Nephron progenitor cell (in vitro differentiated cells): ENCODE measurements at regions not wholly inside any gene's neighbourhood (a gene's known extent, or its start where the extent isn't known, plus 50 kb on each side); places are given as distances from the start of the nearest gene placed in this dataset.

Experiments used
- DNase-seq: peaks from one replicate; pipeline ENCODE4 v3.0.0; 2021
- H3K27ac Mint-ChIP-seq: 2 replicates; pipeline ENCODE4 v1.8.0; 2021; ENCODE audit warnings: mild to moderate bottlenecking, moderate library complexity, mixed read lengths
- H3K27me3 Mint-ChIP-seq: 2 replicates; pipeline ENCODE4 v1.8.0; 2021; ENCODE audit warnings: mild to moderate bottlenecking, low read depth, mixed read lengths; ENCODE audit not compliant: poor library complexity
- H3K36me3 Mint-ChIP-seq: 2 replicates; pipeline ENCODE4 v1.8.0; 2021; ENCODE audit warnings: low read depth, mixed read lengths
- H3K4me1 Mint-ChIP-seq: 2 replicates; pipeline ENCODE4 v1.8.0; 2021; ENCODE audit warnings: mixed read lengths
- H3K4me3 Mint-ChIP-seq: 2 replicates; pipeline ENCODE4 v1.8.0; 2021; ENCODE audit warnings: mild to moderate bottlenecking, moderate library complexity, mixed read lengths
- H3K9me3 Mint-ChIP-seq: 2 replicates; pipeline ENCODE4 v1.8.0; 2021; ENCODE audit warnings: mild to moderate bottlenecking, moderate library complexity, mixed read lengths
- TF ChIP-seq, protein P1 (sequence below): fragments of 200-600 bp; sonication (generic); IDR thresholded peaks from 2 replicates; pipeline ENCODE4 v1.5.0; 2021; ENCODE audit warnings: antibody characterized with exemption

GRCh38 chr4:112889199-112889598, 160.3 kb upstream of the ANK2 start:
- H3K4me1 Mint-ChIP-seq = peaks cover 48% of the 10 kb centered on the region

GRCh38 chr4:112889619-112890527, 159.6 kb upstream of the ANK2 start:
- Mint-ChIP-seq H3K27me3 (no peaks in the 10 kb centered on the region), H3K9me3 (peaks cover 5% of the 10 kb centered on the region), H3K27ac (peak overlapping the region; percentile 93), H3K4me1 (peaks cover 50% of the 10 kb centered on the region), H3K4me3 (no peak overlapping the region), H3K36me3 (peaks cover 14% of the 10 kb centered on the region)
- DNase-seq = no peak
- TF ChIP-seq, protein P1, sequence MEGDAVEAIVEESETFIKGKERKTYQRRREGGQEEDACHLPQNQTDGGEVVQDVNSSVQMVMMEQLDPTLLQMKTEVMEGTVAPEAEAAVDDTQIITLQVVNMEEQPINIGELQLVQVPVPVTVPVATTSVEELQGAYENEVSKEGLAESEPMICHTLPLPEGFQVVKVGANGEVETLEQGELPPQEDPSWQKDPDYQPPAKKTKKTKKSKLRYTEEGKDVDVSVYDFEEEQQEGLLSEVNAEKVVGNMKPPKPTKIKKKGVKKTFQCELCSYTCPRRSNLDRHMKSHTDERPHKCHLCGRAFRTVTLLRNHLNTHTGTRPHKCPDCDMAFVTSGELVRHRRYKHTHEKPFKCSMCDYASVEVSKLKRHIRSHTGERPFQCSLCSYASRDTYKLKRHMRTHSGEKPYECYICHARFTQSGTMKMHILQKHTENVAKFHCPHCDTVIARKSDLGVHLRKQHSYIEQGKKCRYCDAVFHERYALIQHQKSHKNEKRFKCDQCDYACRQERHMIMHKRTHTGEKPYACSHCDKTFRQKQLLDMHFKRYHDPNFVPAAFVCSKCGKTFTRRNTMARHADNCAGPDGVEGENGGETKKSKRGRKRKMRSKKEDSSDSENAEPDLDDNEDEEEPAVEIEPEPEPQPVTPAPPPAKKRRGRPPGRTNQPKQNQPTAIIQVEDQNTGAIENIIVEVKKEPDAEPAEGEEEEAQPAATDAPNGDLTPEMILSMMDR = no peak

More at GRCh38 chr4:112889199-112889598, 160.3 kb upstream of the ANK2 start:
- H3K36me3 Mint-ChIP-seq = peaks cover 14% of the 10 kb centered on the region
- TF ChIP-seq, protein P1 = no peak
- no peak for DNase-seq
- H3K9me3 Mint-ChIP-seq = peaks cover 5% of the 10 kb centered on the region
- no peaks in the 10 kb centered on the region for H3K27me3 Mint-ChIP-seq
- H3K4me3 Mint-ChIP-seq = no peak overlapping the region
- peak overlapping the region; percentile 93 for H3K27ac Mint-ChIP-seq

GRCh38 chr4:112894480-112894879, 155.0 kb upstream of the ANK2 start:
- no peak overlapping the region for H3K4me3 Mint-ChIP-seq
- H3K4me1 Mint-ChIP-seq = peaks cover 67% of the 10 kb centered on the region
- no peaks in the 10 kb centered on the region for H3K27me3 Mint-ChIP-seq
- TF ChIP-seq, protein P1 = no peak
- no peak for DNase-seq
- no peaks in the 10 kb centered on the region for H3K36me3 Mint-ChIP-seq
- peak overlapping the region; percentile 93 for H3K27ac Mint-ChIP-seq
- no peaks in the 10 kb centered on the region for H3K9me3 Mint-ChIP-seq

DNA sequence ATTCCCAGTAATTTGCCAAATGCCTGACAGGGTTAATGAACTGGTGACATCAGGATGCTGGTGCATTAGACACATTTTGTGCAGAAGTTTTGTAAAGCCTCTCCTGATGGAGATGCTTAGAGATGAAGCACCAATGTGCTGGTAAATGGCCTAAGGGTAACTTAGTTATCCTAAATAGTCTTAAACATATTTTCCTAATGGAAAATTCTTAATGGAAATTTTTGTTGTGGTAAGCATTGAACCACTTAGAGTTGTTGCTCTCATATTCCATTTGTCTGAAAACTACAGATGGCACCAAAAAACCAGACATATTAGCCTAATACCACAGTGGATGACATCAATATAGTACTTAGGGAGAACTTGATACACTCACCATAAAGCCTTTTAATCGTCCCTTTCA, 154.5 kb upstream of the ANK2 start:
- peak overlapping the region; percentile 99 for H3K27ac Mint-ChIP-seq

GRCh38 chr4:112895811-112896608, 153.4 kb upstream of the ANK2 start:
- Mint-ChIP-seq H3K36me3 (no peaks in the 10 kb centered on the region), H3K9me3 (no peaks in the 10 kb centered on the region), H3K27ac (peak overlapping the region; percentile 99)

More for the DNA sequence above, 154.5 kb upstream of the ANK2 start:
- Mint-ChIP-seq H3K4me3 (no peak overlapping the region), H3K36me3 (no peaks in the 10 kb centered on the region), H3K4me1 (peaks cover 67% of the 10 kb centered on the region), H3K27me3 (no peaks in the 10 kb centered on the region), H3K9me3 (no peaks in the 10 kb centered on the region)
- TF ChIP-seq, protein P1 = no peak
- DNase-seq = no peak

More at GRCh38 chr4:112895811-112896608, 153.4 kb upstream of the ANK2 start:
- TF ChIP-seq, protein P1 = no peak
- peaks cover 4% of the 10 kb centered on the region for H3K27me3 Mint-ChIP-seq
- peak overlapping the region; percentile 60 for H3K4me3 Mint-ChIP-seq
- peak; percentile 31 for DNase-seq
- peaks cover 72% of the 10 kb centered on the region for H3K4me1 Mint-ChIP-seq
